Testis (tissue), 2 donors: ENCODE measurements at regions not wholly inside any gene's neighbourhood (a gene's known extent, or its start where the extent isn't known, plus 50 kb on each side); places are given as distances from the start of the nearest gene placed in this dataset.

Experiments
- POLR2A ChIP-seq: fragments of 450-650 bp; IDR thresholded peaks from one replicate; pipeline ENCODE4 v1.6.1; 2017; ENCODE audit warnings: antibody characterized with exemption, mild to moderate bottlenecking, moderate library complexity
- TF ChIP-seq, protein P1 (sequence below), 3 experiments: fragments of 450-650 bp in 2 of 3; fragments of 200-600 bp in 1 of 3; sonication (generic) in 1 of 3; IDR thresholded peaks; one replicate each; pipeline ENCODE4 v1.5.1; 2016 to 2019; ENCODE audit warnings: antibody characterized with exemption in 3 of 3, mild to moderate bottlenecking in 2 of 3, moderate library complexity in 1 of 3

DNA sequence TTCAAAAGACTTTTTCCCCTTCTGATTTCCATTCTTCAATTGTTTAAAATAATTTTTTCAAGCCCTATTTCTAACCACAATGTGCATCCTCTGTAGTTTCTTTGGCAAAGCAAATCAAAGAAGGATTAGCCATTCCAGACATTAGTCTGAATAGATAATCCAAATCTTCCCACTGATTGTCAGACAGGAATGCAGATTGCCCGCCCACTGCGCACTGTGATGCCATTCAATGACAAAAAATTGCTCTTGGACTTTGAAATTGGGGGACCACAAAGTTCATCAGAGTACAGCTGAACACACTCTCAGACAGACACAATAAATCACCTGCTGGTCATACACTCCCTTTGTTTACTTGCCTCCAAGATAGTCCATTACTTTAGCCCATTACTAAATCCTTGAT lies 216.5 kb upstream of the DKK2 start:
- no peak for TF ChIP-seq POLR2A
- TF ChIP-seq, protein P1, sequence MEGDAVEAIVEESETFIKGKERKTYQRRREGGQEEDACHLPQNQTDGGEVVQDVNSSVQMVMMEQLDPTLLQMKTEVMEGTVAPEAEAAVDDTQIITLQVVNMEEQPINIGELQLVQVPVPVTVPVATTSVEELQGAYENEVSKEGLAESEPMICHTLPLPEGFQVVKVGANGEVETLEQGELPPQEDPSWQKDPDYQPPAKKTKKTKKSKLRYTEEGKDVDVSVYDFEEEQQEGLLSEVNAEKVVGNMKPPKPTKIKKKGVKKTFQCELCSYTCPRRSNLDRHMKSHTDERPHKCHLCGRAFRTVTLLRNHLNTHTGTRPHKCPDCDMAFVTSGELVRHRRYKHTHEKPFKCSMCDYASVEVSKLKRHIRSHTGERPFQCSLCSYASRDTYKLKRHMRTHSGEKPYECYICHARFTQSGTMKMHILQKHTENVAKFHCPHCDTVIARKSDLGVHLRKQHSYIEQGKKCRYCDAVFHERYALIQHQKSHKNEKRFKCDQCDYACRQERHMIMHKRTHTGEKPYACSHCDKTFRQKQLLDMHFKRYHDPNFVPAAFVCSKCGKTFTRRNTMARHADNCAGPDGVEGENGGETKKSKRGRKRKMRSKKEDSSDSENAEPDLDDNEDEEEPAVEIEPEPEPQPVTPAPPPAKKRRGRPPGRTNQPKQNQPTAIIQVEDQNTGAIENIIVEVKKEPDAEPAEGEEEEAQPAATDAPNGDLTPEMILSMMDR (IDR thresholded peaks at IDR 0.05), result no peak
